K562 (cell line): ENCODE measurements at regions not wholly inside any gene's neighbourhood (a gene's known extent, or its start where the extent isn't known, plus 50 kb on each side); places are given as distances from the start of the nearest gene placed in this dataset.
A peak's percentile ranks its signal among the peaks of the same experiment; 100 is the strongest.

Experiments
- ATAC-seq: fragments of 200-7000 bp; cut with Tn5 transposase; 3 replicates; pipeline ENCODE4 v1.9.1; 2020; ENCODE audit warnings: moderate library complexity
- BruUV-seq: library from RNA; stranded (reverse); fragments of 400-500 nt; replicated peaks from 2 replicates; lab custom pipeline; 2021; lab: Mats Ljungman, UMichigan
- CTCF ChIA-PET: fragments of 300-600 bp; formaldehyde crosslinking; extraction: SDS; loops from one replicate; lab custom pipeline; 2021; ENCODE audit warnings: low intra/inter-chr PET ratio; lab: Yijun Ruan, JAX
- POLR2A ChIA-PET: fragments of 300-600, 350-650 bp; sonication (Branson Sonifier 250); formaldehyde crosslinking; extraction: SDS; loops from one replicate; lab custom pipeline; 2021; ENCODE audit warnings: antibody characterized with exemption, inconsistent platforms; lab: Yijun Ruan, JAX
- DNase-seq, 4 experiments: peaks; one replicate each; pipeline versions ENCODE4 v3.0.0 to v3.0.0-alpha.2; 2011 to 2018; ENCODE audit warnings: low spot score in 3 of 4, mixed read lengths in 3 of 4; ENCODE audit errors: extremely low read depth in 1 of 4
- FAIRE-seq: peaks from 2 replicates; lab custom pipeline; 2011; peaks lifted over from hg19 to GRCh38; lab: Jason Lieb, UNC
- H2AFZ ChIP-seq: 2 replicates; pipeline ENCODE4 v1.6.0; 2011; ENCODE audit warnings: low read depth, low read length, control low read depth, inconsistent platforms
- H3K27ac ChIP-seq: fragments of 200-600 bp; 3 replicates; pipeline ENCODE4 v1.8.0; 2011; ENCODE audit warnings: low read depth, mild to moderate bottlenecking, control low read depth, inconsistent platforms, low read length, moderate library complexity, mixed read lengths; ENCODE audit errors: extremely low read depth
- H3K27me3 ChIP-seq, 2 experiments: fragments of 300-600 bp in 1 of 2; 2 replicates in 1 of 2; 3 replicates in 1 of 2; pipeline versions ENCODE4 v1.6.0 to v1.8.0; 2011; ENCODE audit warnings: inconsistent platforms in 2 of 2, low read length in 2 of 2, mild to moderate bottlenecking in 1 of 2, mixed read lengths in 1 of 2, moderate library complexity in 1 of 2; ENCODE audit not compliant: control insufficient read depth in 2 of 2, insufficient read depth in 2 of 2
- H3K36me3 ChIP-seq: fragments of 300-600 bp; 3 replicates; pipeline ENCODE4 v1.8.0; 2011; ENCODE audit warnings: mild to moderate bottlenecking, low read length, inconsistent platforms; ENCODE audit not compliant: control insufficient read depth, insufficient read depth
- H3K4me1 ChIP-seq, 2 experiments: fragments of 200-600 bp in 1 of 2; replicated peaks in 1 of 2; 2 replicates in 1 of 2; 3 replicates in 1 of 2; pipeline versions ENCODE4 v1.5.1 to v1.8.0; 2011; ENCODE audit warnings: inconsistent platforms in 2 of 2, low read length in 2 of 2, mild to moderate bottlenecking in 1 of 2, mixed read lengths in 1 of 2, moderate library complexity in 1 of 2; ENCODE audit not compliant: control insufficient read depth in 2 of 2, insufficient read depth in 2 of 2
- H3K4me2 ChIP-seq: 2 replicates; pipeline ENCODE4 v1.6.1; 2011; ENCODE audit warnings: low read length, control low read depth, inconsistent platforms, mixed read lengths; ENCODE audit not compliant: insufficient read depth
- H3K4me3 ChIP-seq: fragments of 200-600 bp; sonication (generic), shearing (Covaris generic); 2 replicates; pipeline ENCODE4 v1.5.1; 2016; ENCODE audit warnings: control low read depth, inconsistent platforms
- H3K79me2 ChIP-seq: fragments of 200-600 bp; 3 replicates; pipeline ENCODE4 v1.8.0; 2011; ENCODE audit warnings: low read length, inconsistent platforms; ENCODE audit not compliant: control insufficient read depth, insufficient read depth
- H3K9ac ChIP-seq, 2 experiments: 2 replicates each; pipeline versions ENCODE4 v1.6.0 to v1.6.1; 2011; ENCODE audit warnings: low read depth in 2 of 2, low read length in 2 of 2, control low read depth in 1 of 2, inconsistent platforms in 1 of 2, mild to moderate bottlenecking in 1 of 2, mixed read lengths in 1 of 2; ENCODE audit not compliant: insufficient read depth in 1 of 2
- H3K9me1 ChIP-seq: one replicate; pipeline ENCODE4 v1.6.0; 2011; ENCODE audit warnings: inconsistent platforms, mild to moderate bottlenecking, low read length, moderate library complexity; ENCODE audit not compliant: control insufficient read depth, insufficient read depth
- H3K9me3 ChIP-seq: replicated peaks from 2 replicates; pipeline ENCODE4 v1.5.1; 2011; ENCODE audit warnings: low read depth, low read length, inconsistent platforms; ENCODE audit not compliant: control insufficient read depth, insufficient read depth
- H4K20me1 ChIP-seq: replicated peaks from 2 replicates; pipeline ENCODE4 v1.6.1; 2011; ENCODE audit warnings: low read length, inconsistent platforms, mixed read lengths; ENCODE audit not compliant: control insufficient read depth, insufficient read depth
- BACH1 ChIP-seq: fragments of 200-800 bp; sonication (Bioruptor generic); IDR thresholded peaks from 2 replicates; pipeline ENCODE4 v1.6.1; 2016; ENCODE audit warnings: missing genetic modification characterization, missing compliant biosample characterization
- NFIC ChIP-seq: fragments of 450-650 bp; IDR thresholded peaks from 2 replicates; pipeline ENCODE4 v1.6.1; 2017; ENCODE audit warnings: mild to moderate bottlenecking, inconsistent platforms
- ZBTB40 ChIP-seq, 2 experiments: fragments of 450-650 bp in 1 of 2; sonication (generic) in 1 of 2; formaldehyde crosslinking in 1 of 2; IDR thresholded peaks; 2 replicates each; pipeline versions ENCODE4 v1.7.1 to v1.9.0; 2016 to 2022; ENCODE audit warnings: inconsistent platforms in 1 of 2, mild to moderate bottlenecking in 1 of 2, missing genetic modification reagents in 1 of 2
- ZNF12 ChIP-seq: sonication (generic); formaldehyde crosslinking; IDR thresholded peaks from 2 replicates; pipeline ENCODE4 v1.4.0; 2020; ENCODE audit warnings: mild to moderate bottlenecking, missing genetic modification reagents
- WGBS: fragments of 100-300 bp; shearing (Covaris generic); methylation state at CpG from one replicate; pipeline ENCODE4 v1.1.6; 2016; ENCODE audit warnings: low coverage, mixed read lengths; ENCODE audit not compliant: insufficient coverage; ENCODE audit errors: missing lambda C conversion rate; 5-methylcytosine and 5-hydroxymethylcytosine counted together
- in situ Hi-C: fragments of 300-500 bp; cut with MboI; formaldehyde crosslinking; loops from 4 replicates; pipeline ENCODE4 v1.15.0; 2018; ENCODE audit warnings: inconsistent platforms, mixed read lengths
- intact Hi-C: fragments of 100-400 bp; cut with micrococcal nuclease; formaldehyde crosslinking; loops from 2 replicates; pipeline ENCODE4 v1.14.2; 2022

GRCh38 chr22:48423481-48423911 lies 1404.2 kb downstream of the BRD1 start (continued):
- TF ChIP-seq BACH1 (tag) = no peak

- Histone ChIP-seq H3K36me3 (no peaks in the 10 kb centered on the region), H3K27ac (no peak overlapping the region), H3K9me1 (no peaks in the 10 kb centered on the region)
- POLR2A ChIA-PET = no interaction called here
- 0% methylated on average over 4 of the region's 7 CpGs for WGBS
- TF ChIP-seq ZBTB40 (IDR thresholded peaks at IDR 0.05) (peak; percentile 83), ZBTB40 (CRISPR knock-in tag; IDR thresholded peaks at IDR 0.05) (peak; percentile 31; the same call in 1 of the 2 replicates), NFIC (0 out of 2 replicates have a peak, but pooled peaks have one; percentile 26), ZNF12 (CRISPR knock-in tag) (no peak)
- TF ChIP-seq, all 486 proteins: peak for 2
- no peak for DNase-seq
- in situ Hi-C loops = no loop called here
- ATAC-seq = no peak
- Histone ChIP-seq H2AFZ (no peak overlapping the region), H3K4me2 (no peak overlapping the region), H3K27me3 (no peaks in the 10 kb centered on the region; a peak in 1 of 5 replicates), H3K4me3 (no peak overlapping the region), H3K4me1 (no peaks in the 10 kb centered on the region), H4K20me1 (no peaks in the 10 kb centered on the region), H3K9me3 (no peaks in the 10 kb centered on the region), H3K9ac (no peak overlapping the region), H3K79me2 (no peaks in the 10 kb centered on the region)
- intact Hi-C loops = no loop called here
- CTCF ChIA-PET = interaction anchor here (0.6 to 0.7 kb wide), 2 partner anchors 326 to 447 kb away, joined by 3 to 6 read pairs; no protein-coding TSS in a partner anchor
- no peak for FAIRE-seq
- BruUV-seq = no TSS peak
Measured at GRCh38 chr22:48422900-48423480, 1404.7 kb downstream of the BRD1 start.
